ENCODE measurements at regions not wholly inside any gene's neighbourhood (a gene's known extent, or its start where the extent isn't known, plus 50 kb on each side); places are given as distances from the start of the nearest gene placed in this dataset.

DNA sequence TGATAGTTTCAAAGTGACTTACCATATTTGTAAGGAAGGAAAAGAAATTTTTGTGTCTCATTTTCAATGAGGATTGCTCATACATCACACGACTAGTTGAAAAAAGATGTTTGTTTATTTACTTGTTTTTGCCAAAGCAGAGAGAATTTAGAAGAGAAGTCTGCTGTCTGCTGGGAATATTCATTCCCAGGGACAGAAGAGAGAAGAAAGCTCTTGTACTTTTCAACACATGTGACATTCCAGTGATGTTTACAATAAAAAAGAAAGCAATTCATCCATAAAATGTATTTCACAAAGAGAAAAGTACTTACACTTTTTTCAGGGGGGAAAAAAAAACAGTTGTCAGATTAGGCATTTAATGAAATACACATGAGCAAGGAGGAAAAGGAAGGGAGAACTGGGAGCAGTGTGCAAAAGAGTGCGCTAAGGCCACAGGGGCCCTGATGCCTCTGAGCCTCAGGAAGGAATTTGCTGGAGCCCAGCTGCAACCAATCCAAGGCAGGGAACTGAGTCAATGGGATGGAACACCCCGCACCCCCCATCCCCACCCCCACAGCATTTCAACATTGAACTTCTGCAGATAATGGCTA is 115.0 kb downstream of the RPAP3 start:
- Histone ChIP-seq H3F3A (ENCODE audit: low read length, unreplicated experiment) (no peaks in the 10 kb centered on the region), H3K4me1 (ENCODE audit: insufficient read depth, low read length) (no peaks in the 10 kb centered on the region), H4K20me1 (ENCODE audit: low read length) (no peaks in the 10 kb centered on the region), H3K9me2 (replicated peaks; ENCODE audit: low read length) (no peaks in the 10 kb centered on the region), H3K27ac (ENCODE audit: low read length) (no peak overlapping the region), H3K4me2 (ENCODE audit: low read length) (no peak overlapping the region), H3K4me3 (ENCODE audit: low read length) (no peak overlapping the region), H2AFZ (ENCODE audit: low read length) (no peak overlapping the region), H3K79me2 (ENCODE audit: low read length) (no peaks in the 10 kb centered on the region), H3K9ac (ENCODE audit: low read length) (no peak overlapping the region), H3K36me3 (ENCODE audit: low read depth, low read length) (no peaks in the 10 kb centered on the region), H3K27me3 (ENCODE audit: low read length) (no peaks in the 10 kb centered on the region), H3K9me3 (ENCODE audit: low read length) (no peaks in the 10 kb centered on the region)
- TF ChIP-seq, protein P1, sequence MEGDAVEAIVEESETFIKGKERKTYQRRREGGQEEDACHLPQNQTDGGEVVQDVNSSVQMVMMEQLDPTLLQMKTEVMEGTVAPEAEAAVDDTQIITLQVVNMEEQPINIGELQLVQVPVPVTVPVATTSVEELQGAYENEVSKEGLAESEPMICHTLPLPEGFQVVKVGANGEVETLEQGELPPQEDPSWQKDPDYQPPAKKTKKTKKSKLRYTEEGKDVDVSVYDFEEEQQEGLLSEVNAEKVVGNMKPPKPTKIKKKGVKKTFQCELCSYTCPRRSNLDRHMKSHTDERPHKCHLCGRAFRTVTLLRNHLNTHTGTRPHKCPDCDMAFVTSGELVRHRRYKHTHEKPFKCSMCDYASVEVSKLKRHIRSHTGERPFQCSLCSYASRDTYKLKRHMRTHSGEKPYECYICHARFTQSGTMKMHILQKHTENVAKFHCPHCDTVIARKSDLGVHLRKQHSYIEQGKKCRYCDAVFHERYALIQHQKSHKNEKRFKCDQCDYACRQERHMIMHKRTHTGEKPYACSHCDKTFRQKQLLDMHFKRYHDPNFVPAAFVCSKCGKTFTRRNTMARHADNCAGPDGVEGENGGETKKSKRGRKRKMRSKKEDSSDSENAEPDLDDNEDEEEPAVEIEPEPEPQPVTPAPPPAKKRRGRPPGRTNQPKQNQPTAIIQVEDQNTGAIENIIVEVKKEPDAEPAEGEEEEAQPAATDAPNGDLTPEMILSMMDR (conservative IDR thresholded peaks at IDR 0.05; ENCODE audit: low read depth, low read length) = no peak
- TF ChIP-seq EZH2 (IDR thresholded peaks at IDR 0.05; ENCODE audit: low read length, unreplicated experiment) (no peak), EZH2phosphoT487 (IDR thresholded peaks at IDR 0.05; ENCODE audit: borderline replicate concordance, low read length) (no peak)
- intact Hi-C loops (cut with micrococcal nuclease) = no loop called here
- CTCF ChIA-PET = no interaction called here
- no TSS peak for BruUV-seq (replicated peaks)
- no peak for DNase-seq
- ATAC-seq = no peak
- POLR2A ChIA-PET (ENCODE audit: unreplicated experiment) = no interaction called here

DNA sequence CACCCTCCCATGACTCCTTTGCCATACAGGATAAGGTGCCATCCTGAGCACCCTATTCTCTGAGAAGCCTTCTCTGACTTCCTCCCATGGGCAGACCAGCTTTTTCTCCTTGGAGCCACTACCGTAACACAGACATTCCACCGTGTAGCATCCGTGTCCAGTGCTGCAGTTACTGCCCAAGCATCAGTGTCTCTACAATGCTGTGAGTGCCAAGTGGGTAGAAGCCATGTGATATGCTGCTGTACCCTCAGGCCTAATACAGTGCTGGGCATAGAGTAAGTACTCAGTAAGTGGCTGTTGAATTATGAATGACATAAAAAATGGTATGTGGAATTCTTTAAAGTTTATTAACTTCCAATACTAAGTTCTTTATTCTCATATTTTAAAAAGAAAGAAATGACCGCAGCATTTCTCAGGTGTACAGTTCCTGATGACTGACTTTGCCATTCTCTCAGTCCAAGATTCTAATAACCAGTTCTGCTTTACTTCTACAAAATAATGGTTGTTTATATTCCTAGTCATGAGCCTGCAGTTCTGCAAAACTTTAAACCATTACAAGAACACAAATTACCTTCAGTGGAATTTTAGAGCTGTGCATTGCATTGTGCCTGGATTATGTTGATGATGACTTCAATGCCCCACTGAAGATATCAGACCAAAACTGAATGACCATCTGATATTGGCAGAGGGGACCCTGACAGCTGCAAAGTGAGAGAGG is 118.7 kb downstream of the RPAP3 start:
- H4K20me1 ChIP-seq (ENCODE audit: low read length) = no peaks in the 10 kb centered on the region
- no peaks in the 10 kb centered on the region for H3K9me2 ChIP-seq (replicated peaks; ENCODE audit: low read length)
- DNase-seq = no peak
- no peaks in the 10 kb centered on the region for H3K27me3 ChIP-seq (ENCODE audit: low read length)
- no peaks in the 10 kb centered on the region for H3K4me1 ChIP-seq (ENCODE audit: insufficient read depth, low read length)
- no peak overlapping the region for H3K27ac ChIP-seq (ENCODE audit: low read length)
- BruUV-seq (replicated peaks) = no TSS peak
- no peak for ATAC-seq
- CTCF ChIA-PET = no interaction called here
- intact Hi-C loops (cut with micrococcal nuclease) = no loop called here
- H3K4me2 ChIP-seq (ENCODE audit: low read length) = no peak overlapping the region
- TF ChIP-seq EZH2phosphoT487 (IDR thresholded peaks at IDR 0.05; ENCODE audit: borderline replicate concordance, low read length) = no peak
- TF ChIP-seq EZH2 (IDR thresholded peaks at IDR 0.05; ENCODE audit: low read length, unreplicated experiment) = no peak
- TF ChIP-seq, protein P1 (conservative IDR thresholded peaks at IDR 0.05; ENCODE audit: low read depth, low read length) = no peak
- H3K36me3 ChIP-seq (ENCODE audit: low read depth, low read length) = no peaks in the 10 kb centered on the region
- H3K9ac ChIP-seq (ENCODE audit: low read length) = no peak overlapping the region
- no peak overlapping the region for H3K4me3 ChIP-seq (ENCODE audit: low read length)
- H3K79me2 ChIP-seq (ENCODE audit: low read length) = no peaks in the 10 kb centered on the region
- H3F3A ChIP-seq (ENCODE audit: low read length, unreplicated experiment) = no peaks in the 10 kb centered on the region
- no peaks in the 10 kb centered on the region for H3K9me3 ChIP-seq (ENCODE audit: low read length)
- POLR2A ChIA-PET (ENCODE audit: unreplicated experiment) = no interaction called here
- H2AFZ ChIP-seq (ENCODE audit: low read length) = no peak overlapping the region

DNA sequence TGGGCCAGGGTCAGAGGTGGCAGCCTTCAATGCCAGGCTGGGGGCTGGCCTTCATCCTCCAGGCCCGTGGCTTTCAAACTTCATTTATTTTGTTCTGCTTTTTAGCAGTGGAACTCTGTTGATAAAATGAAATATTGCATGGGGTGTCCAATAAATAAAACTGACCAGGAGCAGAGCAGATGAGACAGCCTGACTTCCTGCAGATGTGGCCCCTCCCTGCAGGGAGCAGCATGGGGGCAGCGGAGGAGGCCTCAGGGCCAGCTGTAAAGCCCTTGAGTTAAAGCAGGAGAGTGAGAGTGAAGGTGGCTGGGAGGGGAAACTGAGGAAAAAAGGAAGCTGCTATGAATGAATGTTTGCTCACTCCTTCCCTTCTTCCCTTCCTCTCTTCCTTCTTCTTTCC is 120.3 kb downstream of the RPAP3 start:
- Histone ChIP-seq H2AFZ (ENCODE audit: low read length) (no peak overlapping the region), H3K9me2 (replicated peaks; ENCODE audit: low read length) (no peaks in the 10 kb centered on the region), H3K36me3 (ENCODE audit: low read depth, low read length) (no peaks in the 10 kb centered on the region), H3K4me1 (ENCODE audit: insufficient read depth, low read length) (no peaks in the 10 kb centered on the region), H3K79me2 (ENCODE audit: low read length) (no peaks in the 10 kb centered on the region), H3K27me3 (ENCODE audit: low read length) (no peaks in the 10 kb centered on the region), H4K20me1 (ENCODE audit: low read length) (no peaks in the 10 kb centered on the region), H3K9me3 (ENCODE audit: low read length) (no peaks in the 10 kb centered on the region), H3K4me3 (ENCODE audit: low read length) (no peak overlapping the region), H3F3A (ENCODE audit: low read length, unreplicated experiment) (no peaks in the 10 kb centered on the region), H3K9ac (ENCODE audit: low read length) (no peak overlapping the region), H3K4me2 (ENCODE audit: low read length) (no peak overlapping the region), H3K27ac (ENCODE audit: low read length) (no peak overlapping the region)
- DNase-seq (no peak), ATAC-seq (no peak)
- intact Hi-C loops (cut with micrococcal nuclease) = no loop called here
- ChIA-PET CTCF (no interaction called here), POLR2A (ENCODE audit: unreplicated experiment) (no interaction called here)
- BruUV-seq (replicated peaks) = no TSS peak
- TF ChIP-seq, protein P1 (conservative IDR thresholded peaks at IDR 0.05; ENCODE audit: low read depth, low read length) = no peak
- TF ChIP-seq EZH2phosphoT487 (IDR thresholded peaks at IDR 0.05; ENCODE audit: borderline replicate concordance, low read length) = no peak

All from PC-3 (cell line).